K562 (cell line): ENCODE measurements at regions not wholly inside any gene's neighbourhood (a gene's known extent, or its start where the extent isn't known, plus 50 kb on each side); places are given as distances from the start of the nearest gene placed in this dataset.

Source experiments
- ATAC-seq: fragments of 200-7000 bp; cut with Tn5 transposase; 3 replicates; pipeline ENCODE4 v1.9.1; 2020; ENCODE audit warnings: moderate library complexity
- BruUV-seq: library from RNA; stranded (reverse); fragments of 400-500 nt; replicated peaks from 2 replicates; lab custom pipeline; 2021; lab: Mats Ljungman, UMichigan
- CTCF ChIA-PET: fragments of 300-600 bp; formaldehyde crosslinking; extraction: SDS; loops from one replicate; lab custom pipeline; 2021; ENCODE audit warnings: low intra/inter-chr PET ratio; lab: Yijun Ruan, JAX
- POLR2A ChIA-PET: fragments of 300-600, 350-650 bp; sonication (Branson Sonifier 250); formaldehyde crosslinking; extraction: SDS; loops from one replicate; lab custom pipeline; 2021; ENCODE audit warnings: antibody characterized with exemption, inconsistent platforms; lab: Yijun Ruan, JAX
- DNase-seq, 4 experiments: peaks; one replicate each; pipeline versions ENCODE4 v3.0.0 to v3.0.0-alpha.2; 2011 to 2018; ENCODE audit warnings: low spot score in 3 of 4, mixed read lengths in 3 of 4; ENCODE audit errors: extremely low read depth in 1 of 4
- FAIRE-seq: peaks from 2 replicates; lab custom pipeline; 2011; peaks lifted over from hg19 to GRCh38; lab: Jason Lieb, UNC
- H2AFZ ChIP-seq: 2 replicates; pipeline ENCODE4 v1.6.0; 2011; ENCODE audit warnings: low read depth, low read length, control low read depth, inconsistent platforms
- H3K27ac ChIP-seq: fragments of 200-600 bp; 3 replicates; pipeline ENCODE4 v1.8.0; 2011; ENCODE audit warnings: low read depth, mild to moderate bottlenecking, control low read depth, inconsistent platforms, low read length, moderate library complexity, mixed read lengths; ENCODE audit errors: extremely low read depth
- H3K27me3 ChIP-seq, 2 experiments: fragments of 300-600 bp in 1 of 2; 2 replicates in 1 of 2; 3 replicates in 1 of 2; pipeline versions ENCODE4 v1.6.0 to v1.8.0; 2011; ENCODE audit warnings: inconsistent platforms in 2 of 2, low read length in 2 of 2, mild to moderate bottlenecking in 1 of 2, mixed read lengths in 1 of 2, moderate library complexity in 1 of 2; ENCODE audit not compliant: control insufficient read depth in 2 of 2, insufficient read depth in 2 of 2
- H3K36me3 ChIP-seq: fragments of 300-600 bp; 3 replicates; pipeline ENCODE4 v1.8.0; 2011; ENCODE audit warnings: mild to moderate bottlenecking, low read length, inconsistent platforms; ENCODE audit not compliant: control insufficient read depth, insufficient read depth
- H3K4me1 ChIP-seq, 2 experiments: fragments of 200-600 bp in 1 of 2; replicated peaks in 1 of 2; 2 replicates in 1 of 2; 3 replicates in 1 of 2; pipeline versions ENCODE4 v1.5.1 to v1.8.0; 2011; ENCODE audit warnings: inconsistent platforms in 2 of 2, low read length in 2 of 2, mild to moderate bottlenecking in 1 of 2, mixed read lengths in 1 of 2, moderate library complexity in 1 of 2; ENCODE audit not compliant: control insufficient read depth in 2 of 2, insufficient read depth in 2 of 2
- H3K4me2 ChIP-seq: 2 replicates; pipeline ENCODE4 v1.6.1; 2011; ENCODE audit warnings: low read length, control low read depth, inconsistent platforms, mixed read lengths; ENCODE audit not compliant: insufficient read depth
- H3K4me3 ChIP-seq: fragments of 200-600 bp; sonication (generic), shearing (Covaris generic); 2 replicates; pipeline ENCODE4 v1.5.1; 2016; ENCODE audit warnings: control low read depth, inconsistent platforms
- H3K79me2 ChIP-seq: fragments of 200-600 bp; 3 replicates; pipeline ENCODE4 v1.8.0; 2011; ENCODE audit warnings: low read length, inconsistent platforms; ENCODE audit not compliant: control insufficient read depth, insufficient read depth
- H3K9ac ChIP-seq, 2 experiments: 2 replicates each; pipeline versions ENCODE4 v1.6.0 to v1.6.1; 2011; ENCODE audit warnings: low read depth in 2 of 2, low read length in 2 of 2, control low read depth in 1 of 2, inconsistent platforms in 1 of 2, mild to moderate bottlenecking in 1 of 2, mixed read lengths in 1 of 2; ENCODE audit not compliant: insufficient read depth in 1 of 2
- H3K9me1 ChIP-seq: one replicate; pipeline ENCODE4 v1.6.0; 2011; ENCODE audit warnings: inconsistent platforms, mild to moderate bottlenecking, low read length, moderate library complexity; ENCODE audit not compliant: control insufficient read depth, insufficient read depth
- H3K9me3 ChIP-seq: replicated peaks from 2 replicates; pipeline ENCODE4 v1.5.1; 2011; ENCODE audit warnings: low read depth, low read length, inconsistent platforms; ENCODE audit not compliant: control insufficient read depth, insufficient read depth
- H4K20me1 ChIP-seq: replicated peaks from 2 replicates; pipeline ENCODE4 v1.6.1; 2011; ENCODE audit warnings: low read length, inconsistent platforms, mixed read lengths; ENCODE audit not compliant: control insufficient read depth, insufficient read depth
- KDM4B ChIP-seq, 2 experiments: fragments of 450-650 bp in 1 of 2; sonication (generic) in 1 of 2; IDR thresholded peaks; 2 replicates each; pipeline ENCODE4 v1.6.1; 2016 to 2017; ENCODE audit warnings: borderline replicate concordance in 2 of 2, antibody characterized with exemption in 1 of 2, low read depth in 1 of 2, mild to moderate bottlenecking in 1 of 2
- MEF2A ChIP-seq: IDR thresholded peaks from 2 replicates; pipeline ENCODE4 v1.6.1; 2011; ENCODE audit warnings: low read depth, mild to moderate bottlenecking, low read length, moderate library complexity; ENCODE audit not compliant: control insufficient read depth
- WGBS: fragments of 100-300 bp; shearing (Covaris generic); methylation state at CpG from one replicate; pipeline ENCODE4 v1.1.6; 2016; ENCODE audit warnings: low coverage, mixed read lengths; ENCODE audit not compliant: insufficient coverage; ENCODE audit errors: missing lambda C conversion rate; 5-methylcytosine and 5-hydroxymethylcytosine counted together
- in situ Hi-C: fragments of 300-500 bp; cut with MboI; formaldehyde crosslinking; loops from 4 replicates; pipeline ENCODE4 v1.15.0; 2018; ENCODE audit warnings: inconsistent platforms, mixed read lengths
- intact Hi-C: fragments of 100-400 bp; cut with micrococcal nuclease; formaldehyde crosslinking; loops from 2 replicates; pipeline ENCODE4 v1.14.2; 2022
- TF ChIP-seq, protein P1 (sequence below): fragments of 450-650 bp; formaldehyde crosslinking; IDR thresholded peaks from 2 replicates; pipeline ENCODE4 v1.4.0; 2020; ENCODE audit warnings: mild to moderate bottlenecking, mixed read lengths
- TF ChIP-seq, protein P2 (sequence below): fragments of 200-400 bp; formaldehyde crosslinking; IDR thresholded peaks from 2 replicates; pipeline ENCODE4 v1.6.1; 2017; ENCODE audit warnings: mild to moderate bottlenecking, low read depth, low read length, moderate library complexity
- TF ChIP-seq, protein P3 (sequence below): fragments of 450-650 bp; IDR thresholded peaks from 2 replicates; pipeline ENCODE4 v1.6.1; 2016; ENCODE audit warnings: mild to moderate bottlenecking

DNA sequence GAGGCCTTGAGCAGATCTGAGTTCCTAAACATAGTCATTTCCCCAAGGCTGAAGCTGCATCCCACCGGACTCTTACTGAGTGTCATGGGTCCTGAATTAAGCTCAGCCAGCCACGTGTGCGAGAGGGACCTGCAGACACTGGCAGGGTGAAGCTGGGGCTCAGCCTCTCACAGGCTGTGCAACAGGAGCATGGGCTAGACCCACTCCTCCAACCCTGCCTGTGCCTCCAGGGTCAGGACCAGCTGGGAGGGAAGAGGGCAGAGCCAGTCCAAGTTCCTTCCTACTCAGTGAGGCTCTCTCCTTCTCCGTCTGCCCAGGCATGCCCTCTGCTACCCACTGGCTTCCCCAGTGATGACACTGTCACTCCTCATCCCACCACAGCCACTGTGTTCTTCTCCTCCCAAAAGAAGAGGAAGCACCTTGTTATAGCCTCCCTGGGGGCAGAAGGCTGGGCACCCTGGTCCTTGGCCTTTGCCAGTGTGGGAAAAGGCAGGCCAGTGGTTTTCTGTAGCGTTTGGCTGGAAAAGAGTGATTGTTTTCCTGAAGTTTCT, 78.9 kb downstream of the KCNF1 start:
- intact Hi-C loops (no loop called here), in situ Hi-C loops (no loop called here)
- ATAC-seq (no peak), FAIRE-seq (no peak), DNase-seq (no peak)
- H3K9me1 ChIP-seq: no peaks in the 10 kb centered on the region
- no peak overlapping the region for H3K4me3 ChIP-seq
- H3K4me2 ChIP-seq: no peak overlapping the region
- ChIA-PET POLR2A (interaction anchor here (0.6 to 0.9 kb wide), 2 partner anchors 11 to 114 kb away, joined by 3 read pairs; no protein-coding TSS in a partner anchor), CTCF (no interaction called here)
- no peaks in the 10 kb centered on the region for H3K36me3 ChIP-seq
- TF ChIP-seq, protein P1, sequence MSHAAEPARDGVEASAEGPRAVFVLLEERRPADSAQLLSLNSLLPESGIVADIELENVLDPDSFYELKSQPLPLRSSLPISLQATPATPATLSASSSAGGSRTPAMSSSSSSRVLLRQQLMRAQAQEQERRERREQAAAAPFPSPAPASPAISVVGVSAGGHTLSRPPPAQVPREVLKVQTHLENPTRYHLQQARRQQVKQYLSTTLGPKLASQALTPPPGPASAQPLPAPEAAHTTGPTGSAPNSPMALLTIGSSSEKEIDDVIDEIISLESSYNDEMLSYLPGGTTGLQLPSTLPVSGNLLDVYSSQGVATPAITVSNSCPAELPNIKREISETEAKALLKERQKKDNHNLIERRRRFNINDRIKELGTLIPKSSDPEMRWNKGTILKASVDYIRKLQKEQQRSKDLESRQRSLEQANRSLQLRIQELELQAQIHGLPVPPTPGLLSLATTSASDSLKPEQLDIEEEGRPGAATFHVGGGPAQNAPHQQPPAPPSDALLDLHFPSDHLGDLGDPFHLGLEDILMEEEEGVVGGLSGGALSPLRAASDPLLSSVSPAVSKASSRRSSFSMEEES (CRISPR knock-in tag): no peak
- H3K27ac ChIP-seq: no peak overlapping the region
- no TSS peak for BruUV-seq
- H3K9ac ChIP-seq: no peak overlapping the region; a peak in 1 of 4 replicates
- no peaks in the 10 kb centered on the region for H3K4me1 ChIP-seq
- no peaks in the 10 kb centered on the region for H3K9me3 ChIP-seq
- no peaks in the 10 kb centered on the region for H3K79me2 ChIP-seq
- no peak overlapping the region for H2AFZ ChIP-seq
- peaks cover 14 to 49% of the 10 kb centered on the region in 2 experiments; a peak in 4 of 5 replicates for H3K27me3 ChIP-seq
- 0% methylated on average over 4 of the region's 5 CpGs for WGBS
- H4K20me1 ChIP-seq: no peaks in the 10 kb centered on the region

DNA sequence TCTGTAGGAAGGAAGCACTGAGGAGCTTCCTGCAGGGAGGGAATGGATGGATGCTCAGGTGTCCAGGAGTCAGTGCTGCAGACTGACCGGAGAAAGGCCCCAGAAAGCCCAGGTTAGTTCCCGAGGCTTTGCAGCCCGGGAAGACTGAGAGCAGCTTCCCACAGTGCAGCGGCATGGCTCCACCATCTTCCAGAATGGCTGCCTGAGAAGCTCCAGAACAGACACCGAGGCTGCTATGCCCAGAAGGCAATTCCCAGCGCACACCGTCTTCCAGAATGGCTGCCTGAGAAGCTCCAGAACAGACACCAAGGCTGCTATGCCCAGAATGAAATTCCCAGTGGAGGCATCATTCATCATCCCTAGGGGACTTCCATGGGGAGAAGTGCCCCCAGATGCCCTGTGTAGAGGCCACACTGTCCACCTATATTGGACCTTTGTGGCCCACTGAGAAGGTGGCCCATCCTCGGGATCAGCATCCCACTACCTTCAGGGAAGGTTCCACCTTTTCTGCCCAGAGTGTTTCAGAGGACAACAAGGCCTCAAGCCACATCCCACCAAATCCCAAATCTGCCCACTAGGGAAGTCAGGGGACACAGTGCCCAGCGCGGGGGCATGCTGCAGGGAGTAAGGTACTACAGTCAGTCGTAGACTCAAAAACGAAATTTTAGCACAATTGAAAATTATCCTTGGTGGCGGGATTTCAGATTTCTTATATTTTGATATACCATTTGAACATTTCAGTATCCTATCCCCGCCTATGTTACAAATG, 80.5 kb downstream of the KCNF1 start:
- no peak for ATAC-seq
- ChIA-PET POLR2A (interaction anchor here (0.6 to 1.0 kb wide), 3 partner anchors 9 to 161 kb away, joined by 3 to 4 read pairs (median 4); no protein-coding TSS in a partner anchor), CTCF (no interaction called here)
- H3K9me1 ChIP-seq: no peaks in the 10 kb centered on the region
- DNase-seq: no peak
- no peak overlapping the region; a peak in 1 of 4 replicates for H3K9ac ChIP-seq
- no peak overlapping the region for H3K27ac ChIP-seq
- in situ Hi-C loops: no loop called here
- H3K79me2 ChIP-seq: no peaks in the 10 kb centered on the region
- no peak overlapping the region for H3K4me2 ChIP-seq
- H2AFZ ChIP-seq: no peak overlapping the region
- no peaks in the 10 kb centered on the region for H3K9me3 ChIP-seq
- H3K27me3 ChIP-seq: peaks cover 15 to 43% of the 10 kb centered on the region in 2 experiments; a peak in 4 of 5 replicates
- H4K20me1 ChIP-seq: no peaks in the 10 kb centered on the region
- no peak overlapping the region for H3K4me3 ChIP-seq
- no TSS peak for BruUV-seq
- intact Hi-C loops: no loop called here
- no peaks in the 10 kb centered on the region for H3K36me3 ChIP-seq
- FAIRE-seq: no peak
- WGBS: 0% methylated on average over 13 of the region's 14 CpGs
- H3K4me1 ChIP-seq: no peaks in the 10 kb centered on the region
- TF ChIP-seq MEF2A (no peak), KDM4B (IDR thresholded peaks at IDR 0.05; ENCODE audit: borderline replicate concordance in 2 of 2, low read depth in 1 of 2) (no peak)
- TF ChIP-seq, protein P2, sequence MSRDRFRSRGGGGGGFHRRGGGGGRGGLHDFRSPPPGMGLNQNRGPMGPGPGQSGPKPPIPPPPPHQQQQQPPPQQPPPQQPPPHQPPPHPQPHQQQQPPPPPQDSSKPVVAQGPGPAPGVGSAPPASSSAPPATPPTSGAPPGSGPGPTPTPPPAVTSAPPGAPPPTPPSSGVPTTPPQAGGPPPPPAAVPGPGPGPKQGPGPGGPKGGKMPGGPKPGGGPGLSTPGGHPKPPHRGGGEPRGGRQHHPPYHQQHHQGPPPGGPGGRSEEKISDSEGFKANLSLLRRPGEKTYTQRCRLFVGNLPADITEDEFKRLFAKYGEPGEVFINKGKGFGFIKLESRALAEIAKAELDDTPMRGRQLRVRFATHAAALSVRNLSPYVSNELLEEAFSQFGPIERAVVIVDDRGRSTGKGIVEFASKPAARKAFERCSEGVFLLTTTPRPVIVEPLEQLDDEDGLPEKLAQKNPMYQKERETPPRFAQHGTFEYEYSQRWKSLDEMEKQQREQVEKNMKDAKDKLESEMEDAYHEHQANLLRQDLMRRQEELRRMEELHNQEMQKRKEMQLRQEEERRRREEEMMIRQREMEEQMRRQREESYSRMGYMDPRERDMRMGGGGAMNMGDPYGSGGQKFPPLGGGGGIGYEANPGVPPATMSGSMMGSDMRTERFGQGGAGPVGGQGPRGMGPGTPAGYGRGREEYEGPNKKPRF: no peak
- TF ChIP-seq, protein P3, sequence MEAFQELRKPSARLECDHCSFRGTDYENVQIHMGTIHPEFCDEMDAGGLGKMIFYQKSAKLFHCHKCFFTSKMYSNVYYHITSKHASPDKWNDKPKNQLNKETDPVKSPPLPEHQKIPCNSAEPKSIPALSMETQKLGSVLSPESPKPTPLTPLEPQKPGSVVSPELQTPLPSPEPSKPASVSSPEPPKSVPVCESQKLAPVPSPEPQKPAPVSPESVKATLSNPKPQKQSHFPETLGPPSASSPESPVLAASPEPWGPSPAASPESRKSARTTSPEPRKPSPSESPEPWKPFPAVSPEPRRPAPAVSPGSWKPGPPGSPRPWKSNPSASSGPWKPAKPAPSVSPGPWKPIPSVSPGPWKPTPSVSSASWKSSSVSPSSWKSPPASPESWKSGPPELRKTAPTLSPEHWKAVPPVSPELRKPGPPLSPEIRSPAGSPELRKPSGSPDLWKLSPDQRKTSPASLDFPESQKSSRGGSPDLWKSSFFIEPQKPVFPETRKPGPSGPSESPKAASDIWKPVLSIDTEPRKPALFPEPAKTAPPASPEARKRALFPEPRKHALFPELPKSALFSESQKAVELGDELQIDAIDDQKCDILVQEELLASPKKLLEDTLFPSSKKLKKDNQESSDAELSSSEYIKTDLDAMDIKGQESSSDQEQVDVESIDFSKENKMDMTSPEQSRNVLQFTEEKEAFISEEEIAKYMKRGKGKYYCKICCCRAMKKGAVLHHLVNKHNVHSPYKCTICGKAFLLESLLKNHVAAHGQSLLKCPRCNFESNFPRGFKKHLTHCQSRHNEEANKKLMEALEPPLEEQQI: no peak
